ENCODE measurements at regions not wholly inside any gene's neighbourhood (a gene's known extent, or its start where the extent isn't known, plus 50 kb on each side); places are given as distances from the start of the nearest gene placed in this dataset.
"Not testable (repeated sequence)": the region's sequence is repeated elsewhere in the genome, so short reads cannot be mapped to it uniquely, and the experiment has no call there.

DNA sequence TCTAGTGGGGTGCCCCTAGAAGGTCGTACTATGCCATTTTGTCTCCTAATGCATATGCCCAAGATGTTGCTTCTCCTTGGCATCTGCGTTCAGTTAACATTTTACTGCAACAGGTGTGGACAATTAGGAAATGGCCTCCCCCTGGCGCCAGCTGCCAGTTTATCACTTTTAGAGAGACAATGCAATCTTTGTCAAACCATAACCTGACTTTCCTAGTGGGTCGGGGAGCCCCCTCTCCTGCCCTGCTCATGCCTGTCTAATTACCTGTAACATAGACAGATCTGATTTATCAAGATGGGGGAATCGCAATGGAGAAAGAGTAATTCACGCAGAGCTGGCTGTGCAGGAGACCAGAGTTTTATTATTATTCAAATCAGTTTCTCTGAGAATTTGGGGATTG lies 353.7 kb upstream of the SGO1 start:
- no peak for DNase-seq (ENCODE audit: low read depth)
- no peak overlapping the region for H3K4me3 ChIP-seq (ENCODE audit: low read length)
- TF ChIP-seq, protein P1, sequence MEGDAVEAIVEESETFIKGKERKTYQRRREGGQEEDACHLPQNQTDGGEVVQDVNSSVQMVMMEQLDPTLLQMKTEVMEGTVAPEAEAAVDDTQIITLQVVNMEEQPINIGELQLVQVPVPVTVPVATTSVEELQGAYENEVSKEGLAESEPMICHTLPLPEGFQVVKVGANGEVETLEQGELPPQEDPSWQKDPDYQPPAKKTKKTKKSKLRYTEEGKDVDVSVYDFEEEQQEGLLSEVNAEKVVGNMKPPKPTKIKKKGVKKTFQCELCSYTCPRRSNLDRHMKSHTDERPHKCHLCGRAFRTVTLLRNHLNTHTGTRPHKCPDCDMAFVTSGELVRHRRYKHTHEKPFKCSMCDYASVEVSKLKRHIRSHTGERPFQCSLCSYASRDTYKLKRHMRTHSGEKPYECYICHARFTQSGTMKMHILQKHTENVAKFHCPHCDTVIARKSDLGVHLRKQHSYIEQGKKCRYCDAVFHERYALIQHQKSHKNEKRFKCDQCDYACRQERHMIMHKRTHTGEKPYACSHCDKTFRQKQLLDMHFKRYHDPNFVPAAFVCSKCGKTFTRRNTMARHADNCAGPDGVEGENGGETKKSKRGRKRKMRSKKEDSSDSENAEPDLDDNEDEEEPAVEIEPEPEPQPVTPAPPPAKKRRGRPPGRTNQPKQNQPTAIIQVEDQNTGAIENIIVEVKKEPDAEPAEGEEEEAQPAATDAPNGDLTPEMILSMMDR (conservative IDR thresholded peaks at IDR 0.05; ENCODE audit: low read length) = no peak

DNA sequence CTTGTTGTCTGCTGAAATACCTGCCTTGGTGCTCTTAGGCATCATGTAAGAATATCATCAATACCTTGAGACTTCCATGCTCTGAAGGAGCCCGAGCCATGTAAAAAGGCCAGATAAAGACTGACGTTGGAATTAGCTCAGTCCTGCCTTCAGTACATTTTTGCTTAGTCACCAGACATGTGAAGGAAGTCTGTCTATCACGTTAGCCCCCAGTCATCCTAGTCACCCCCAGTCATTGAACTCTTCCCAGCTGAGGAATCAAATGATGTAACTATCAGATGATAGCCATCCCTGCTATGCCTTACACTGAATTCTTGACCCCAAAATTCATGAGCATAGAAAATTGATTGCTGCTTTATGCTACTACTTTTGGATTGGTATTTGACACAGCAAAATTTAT lies 351.2 kb upstream of the SGO1 start:
- TF ChIP-seq, protein P1 (conservative IDR thresholded peaks at IDR 0.05; ENCODE audit: low read length) = no peak
- no peak for DNase-seq (ENCODE audit: low read depth)
- no peak overlapping the region for H3K4me3 ChIP-seq (ENCODE audit: low read length)

DNA sequence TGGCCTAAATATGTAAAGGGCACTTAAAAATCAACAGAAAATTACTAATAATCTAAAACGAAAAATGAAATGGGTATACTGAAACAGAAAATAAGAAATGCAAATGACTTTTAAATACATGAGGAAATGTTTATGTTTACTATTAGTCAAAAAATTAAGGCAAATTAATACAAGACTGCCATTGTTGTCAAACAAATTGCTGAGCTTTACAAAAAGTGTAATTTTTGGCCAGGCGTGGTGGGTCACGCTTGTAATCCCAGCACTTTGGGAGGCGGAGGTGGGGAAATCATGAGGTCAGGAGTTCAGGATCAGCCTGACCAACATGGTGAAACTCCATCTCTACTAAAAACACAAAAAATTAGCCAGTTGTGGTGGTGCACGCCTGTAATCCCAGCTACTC lies 343.9 kb upstream of the SGO1 start:
- TF ChIP-seq, protein P1 (conservative IDR thresholded peaks at IDR 0.05; ENCODE audit: low read length) = no peak
- DNase-seq (ENCODE audit: low read depth) = no peak
- no peak overlapping the region for H3K4me3 ChIP-seq (ENCODE audit: low read length)

DNA sequence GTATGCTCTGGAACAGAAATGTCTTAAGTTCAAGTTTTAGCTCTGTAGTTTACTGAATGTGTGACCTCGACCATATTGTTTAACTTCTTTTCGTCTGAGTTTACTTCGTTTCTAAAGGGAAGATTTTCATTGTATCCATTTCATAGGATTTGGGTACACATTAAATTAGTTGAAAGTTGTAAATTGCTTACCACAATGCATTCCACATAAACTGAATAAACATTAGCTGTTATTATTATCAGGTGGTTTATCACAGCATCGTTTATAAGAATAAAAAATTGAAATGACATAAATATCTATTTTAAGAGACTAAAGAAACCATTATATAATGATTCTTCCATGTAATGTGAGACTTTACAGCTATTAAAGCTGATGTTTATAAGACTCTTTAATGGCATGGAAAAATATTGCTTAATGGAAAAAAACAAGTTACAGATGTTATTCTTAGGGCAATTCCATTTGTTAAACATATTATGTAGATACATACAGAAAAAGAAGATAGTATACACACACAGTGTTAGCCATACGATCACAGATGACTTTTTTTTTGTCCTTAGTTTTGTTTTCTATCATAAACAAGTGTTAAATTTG lies 342.3 kb upstream of the SGO1 start:
- TF ChIP-seq, protein P1 (conservative IDR thresholded peaks at IDR 0.05; ENCODE audit: low read length) = no peak
- no peak overlapping the region for H3K4me3 ChIP-seq (ENCODE audit: low read length)
- no peak for DNase-seq (ENCODE audit: low read depth)

DNA sequence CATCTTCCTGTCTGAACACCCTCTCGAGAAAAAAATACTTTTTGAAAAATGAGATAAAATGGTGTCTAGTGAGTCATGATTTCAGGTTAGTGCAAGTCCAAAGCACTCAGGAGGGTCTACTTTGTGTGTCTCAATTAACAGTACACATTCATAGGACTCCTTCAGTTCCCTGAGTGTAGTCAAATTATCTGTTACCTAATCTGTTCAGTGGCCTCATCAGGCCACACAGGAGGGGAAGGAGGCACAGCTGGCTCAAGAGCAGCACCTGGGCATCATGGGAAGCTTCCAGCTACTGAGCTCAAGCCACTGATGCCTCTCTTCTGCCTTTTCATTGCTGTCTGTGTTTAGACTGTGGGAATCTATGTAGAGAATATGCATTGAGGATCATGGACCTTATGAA lies 341.4 kb upstream of the SGO1 start:
- no peak for DNase-seq (ENCODE audit: low read depth)
- TF ChIP-seq, protein P1 (conservative IDR thresholded peaks at IDR 0.05; ENCODE audit: low read length) = no peak
- H3K4me3 ChIP-seq (ENCODE audit: low read length) = no peak overlapping the region

DNA sequence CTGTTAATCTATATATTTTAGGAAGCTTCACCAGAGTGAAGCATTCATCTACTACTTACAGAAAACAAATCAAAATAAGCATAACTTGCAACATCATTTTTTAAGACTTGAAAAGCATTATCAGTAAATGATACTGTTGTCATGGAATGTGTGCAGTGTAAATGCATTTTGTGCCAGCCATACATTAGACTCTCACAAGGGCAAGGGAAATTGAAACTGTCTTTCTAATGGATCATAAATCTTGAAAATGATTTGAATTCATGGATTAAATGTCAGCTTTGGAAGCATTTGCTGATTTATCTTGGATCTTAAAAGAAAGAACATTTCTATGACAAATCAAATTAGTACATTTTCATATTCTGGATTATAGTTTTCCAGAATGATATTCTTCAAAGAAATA lies 338.3 kb upstream of the SGO1 start:
- no peak for DNase-seq (ENCODE audit: low read depth)
- no peak overlapping the region for H3K4me3 ChIP-seq (ENCODE audit: low read length)
- TF ChIP-seq, protein P1 (conservative IDR thresholded peaks at IDR 0.05; ENCODE audit: low read length) = no peak

DNA sequence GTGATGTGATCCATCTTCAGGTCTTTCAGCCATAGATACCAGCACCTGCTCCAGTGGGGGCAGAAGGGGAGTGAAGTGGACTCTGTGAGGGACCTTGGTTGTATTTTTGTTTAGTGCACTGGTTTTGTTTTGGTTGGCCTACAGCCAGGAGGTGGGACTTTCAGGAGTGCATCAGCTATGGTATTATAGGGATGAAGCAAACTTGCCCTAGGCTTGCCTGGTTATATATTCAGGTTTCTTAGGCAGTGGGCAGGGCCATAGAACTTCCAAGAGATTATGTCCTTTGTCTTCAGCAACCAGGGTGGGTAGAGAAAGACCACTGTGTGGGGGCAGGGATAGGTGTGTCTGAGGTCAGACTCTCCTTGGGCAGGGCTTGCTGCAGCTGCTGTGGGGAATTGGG lies 337.3 kb upstream of the SGO1 start:
- no peak overlapping the region for H3K4me3 ChIP-seq (ENCODE audit: low read length)
- DNase-seq (ENCODE audit: low read depth) = no peak
- TF ChIP-seq, protein P1 (conservative IDR thresholded peaks at IDR 0.05; ENCODE audit: low read length) = no peak

DNA sequence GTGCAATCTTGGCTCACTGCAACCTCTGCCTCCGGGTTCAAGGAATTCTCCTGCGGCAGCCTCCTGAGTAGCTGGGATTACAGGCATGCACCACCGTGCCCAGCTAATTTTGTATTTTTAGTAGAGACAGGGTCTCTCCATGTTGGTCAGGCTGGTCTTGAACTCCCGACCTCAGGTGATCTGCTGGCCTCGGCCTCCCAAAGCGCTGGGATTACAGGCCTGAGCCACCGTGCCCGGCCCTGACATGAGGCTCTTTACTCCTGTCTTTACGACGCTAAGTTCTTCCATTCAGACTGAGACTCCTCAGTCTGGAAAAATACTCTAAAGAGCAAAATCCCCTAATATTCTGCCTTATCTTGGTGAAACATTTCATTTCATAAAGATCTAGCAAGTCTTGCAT lies 331.3 kb upstream of the SGO1 start:
- not testable (repeated sequence) for H3K4me3 ChIP-seq (ENCODE audit: low read length); DNase-seq (ENCODE audit: low read depth)

Data from AG10803 (cell line).